HG02610 (cell line): ENCODE measurements at regions not wholly inside any gene's neighbourhood (a gene's known extent, or its start where the extent isn't known, plus 50 kb on each side); places are given as distances from the start of the nearest gene placed in this dataset.

ENCODE experiments used
- ATAC-seq: cut with Tn5 transposase; IDR thresholded peaks from one replicate; pipeline ENCODE4 v1.9.1; 2021; ENCODE audit warnings: mild to moderate bottlenecking, moderate library complexity; ENCODE audit not compliant: unreplicated experiment

DNA sequence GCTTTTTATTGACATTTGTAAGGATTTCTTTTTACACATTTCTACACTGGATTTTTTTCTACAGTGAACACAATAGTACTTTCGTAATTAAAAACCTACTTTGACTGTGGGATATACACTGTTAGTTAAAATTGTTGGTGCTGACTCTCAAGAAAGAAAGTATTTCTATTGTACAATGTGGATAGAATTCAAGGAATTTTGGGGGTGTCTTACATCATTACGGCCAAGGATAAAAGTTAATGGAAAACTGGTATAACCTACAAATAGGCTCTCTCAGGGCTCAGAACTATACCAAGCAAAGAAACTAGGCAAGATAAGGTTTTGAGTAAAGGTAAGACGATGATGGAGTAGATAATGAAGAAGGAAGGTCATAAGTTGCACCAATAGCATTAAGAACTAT, 198.4 kb upstream of the PARD3B start:
- no peak for ATAC-seq

DNA sequence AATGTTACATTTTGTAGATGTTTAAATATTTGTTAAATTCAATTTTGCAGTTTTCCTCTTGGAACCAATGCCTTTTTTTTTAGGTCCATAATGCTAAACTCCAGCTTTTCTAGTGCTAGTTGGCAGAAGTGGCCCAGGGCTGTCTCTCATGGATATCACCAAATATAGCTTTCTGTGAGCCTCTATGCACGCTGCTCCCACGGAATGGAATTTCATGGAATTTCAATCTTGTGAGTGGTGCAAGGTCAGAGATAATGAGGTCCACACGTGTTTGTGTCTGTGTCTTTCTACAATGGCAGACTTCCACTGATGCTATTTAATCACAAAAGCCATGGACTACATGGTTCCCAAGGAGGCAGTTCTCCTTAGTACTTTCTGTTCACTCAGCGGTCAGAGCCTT, 191.5 kb upstream of the PARD3B start:
- ATAC-seq = no peak

DNA sequence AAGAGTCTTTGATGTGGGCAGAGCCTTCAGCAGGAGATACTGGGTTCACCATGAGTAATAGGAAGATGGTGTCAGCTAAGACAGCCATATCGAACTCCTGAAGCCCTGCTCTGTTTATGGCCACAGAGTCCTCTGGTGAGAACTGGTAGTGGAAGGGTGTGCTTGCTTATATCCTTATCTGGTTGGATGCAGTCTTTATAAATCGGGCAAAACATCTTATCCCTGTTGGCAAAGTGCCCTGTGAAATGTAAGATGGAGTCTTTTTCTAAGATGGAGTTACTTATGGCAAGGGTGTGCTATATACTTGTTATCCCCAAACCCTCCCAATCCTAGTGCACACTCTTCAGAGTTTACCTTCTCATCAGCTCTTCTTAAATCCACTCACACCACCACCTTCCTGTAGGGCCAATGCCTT, 190.8 kb upstream of the PARD3B start:
- no peak for ATAC-seq

DNA sequence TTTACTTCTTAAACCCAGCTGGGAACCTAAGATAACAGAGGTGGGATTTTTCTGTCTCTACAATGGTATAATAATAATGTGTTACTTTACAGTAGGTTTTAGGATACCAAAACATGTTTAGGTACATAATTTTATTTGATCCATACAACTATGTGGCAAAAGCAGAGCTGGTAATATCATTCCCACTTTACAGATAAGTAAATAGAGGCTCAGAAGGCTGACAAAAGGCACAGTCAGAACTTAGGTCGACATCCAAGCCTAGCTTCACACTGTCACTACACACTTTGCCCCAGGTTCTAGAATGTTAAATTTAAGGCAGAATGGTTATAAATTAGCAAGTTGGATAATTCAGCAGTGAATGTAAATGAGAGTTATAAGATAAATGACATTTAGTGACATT, 189.6 kb upstream of the PARD3B start:
- no peak for ATAC-seq

DNA sequence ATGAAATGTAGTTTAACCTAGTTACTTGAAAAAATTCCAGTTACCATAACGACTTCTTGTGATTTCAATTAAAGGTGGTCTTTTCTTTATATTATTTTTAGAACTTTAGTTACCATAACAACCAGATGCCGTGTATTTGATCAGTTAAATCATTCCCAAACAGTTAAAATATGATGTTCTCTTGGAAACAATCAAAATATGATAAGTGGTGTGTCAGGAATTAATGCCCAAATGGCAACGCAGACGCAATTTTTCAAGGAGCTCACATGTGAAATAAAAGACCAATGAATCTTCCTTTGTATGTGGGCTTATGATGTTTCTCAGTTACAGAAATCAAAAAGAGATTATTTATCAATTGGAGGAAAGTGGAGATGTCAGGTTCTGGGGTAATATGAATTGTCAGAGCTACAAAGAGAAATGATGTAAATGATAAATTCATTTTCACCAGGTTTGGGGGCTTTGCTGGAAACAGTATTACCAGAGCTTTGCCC, 189.1 kb upstream of the PARD3B start:
- no peak for ATAC-seq

DNA sequence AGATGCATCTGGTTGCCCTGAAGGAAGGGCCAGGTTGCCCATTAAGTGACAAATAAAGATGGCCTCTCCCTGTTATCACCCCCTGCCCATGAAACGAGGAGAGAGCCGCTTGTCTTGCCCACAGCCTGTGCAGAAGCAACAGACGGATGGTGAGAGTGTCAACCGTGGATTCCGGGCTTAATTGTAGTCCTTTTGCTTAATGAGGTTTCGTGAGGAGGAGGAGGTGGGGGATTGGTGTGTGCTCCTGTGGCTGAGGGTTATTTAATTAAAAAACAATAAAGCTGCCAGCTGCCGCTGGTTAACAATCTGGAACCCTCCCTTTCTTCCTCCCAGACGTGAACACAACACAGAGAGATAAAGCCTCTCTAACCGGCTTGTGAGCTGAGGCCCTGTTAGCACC, 188.0 kb upstream of the PARD3B start:
- no peak for ATAC-seq

DNA sequence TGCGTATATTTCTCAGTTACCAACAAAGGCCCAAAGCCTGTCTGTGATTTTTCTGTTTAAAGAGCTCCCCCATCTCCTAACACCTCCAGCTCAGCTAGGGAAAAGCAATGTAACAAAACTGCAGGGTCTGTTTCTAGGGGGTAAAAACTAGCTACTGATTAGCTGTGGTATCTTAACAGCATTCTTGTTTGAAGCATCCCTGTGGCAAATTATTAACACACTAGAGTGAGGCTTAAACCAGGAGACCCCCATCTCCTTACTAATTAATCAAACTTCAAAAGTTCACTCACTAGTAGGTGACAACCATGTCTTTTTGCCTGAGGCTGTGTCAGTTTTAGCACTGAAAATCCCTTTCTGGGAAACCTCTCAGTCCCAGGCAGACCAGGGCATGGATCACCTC, 186.2 kb upstream of the PARD3B start:
- no peak for ATAC-seq

DNA sequence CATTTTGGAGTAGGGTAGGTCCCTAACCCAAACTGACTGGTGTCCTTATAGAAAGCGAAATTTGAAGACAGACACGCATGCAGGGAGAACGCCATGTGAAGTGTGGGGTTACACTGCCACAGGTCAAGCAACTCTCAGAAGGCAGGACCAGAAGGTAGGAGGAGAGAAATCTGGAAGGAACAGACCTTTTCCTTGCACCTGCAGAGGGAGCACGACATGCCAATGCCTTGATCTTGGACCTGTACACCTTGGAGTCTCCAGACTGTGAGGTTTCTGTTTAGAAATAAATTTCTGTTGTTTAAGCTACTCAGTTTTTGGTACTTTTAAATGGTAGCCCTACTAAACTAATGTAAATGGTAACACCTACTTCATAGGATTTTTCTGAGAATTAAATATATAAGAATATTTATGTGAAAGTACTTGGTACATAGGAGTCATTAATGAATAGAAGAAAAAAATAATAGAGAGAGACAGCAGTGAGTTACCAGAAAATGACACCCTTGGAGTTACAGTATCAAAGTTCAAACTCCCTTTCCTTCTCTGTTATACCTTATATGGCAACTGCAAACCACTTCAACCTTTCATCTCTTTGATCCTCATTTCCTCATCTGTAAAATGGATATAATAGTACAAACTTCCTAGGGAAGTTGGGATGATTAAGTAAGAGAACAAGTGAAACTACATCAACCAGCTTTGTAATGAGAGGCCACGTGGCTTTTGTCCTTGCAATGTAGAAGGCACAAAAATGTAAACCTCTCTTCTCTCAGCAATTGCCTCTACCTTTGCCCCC, 184.9 kb upstream of the PARD3B start:
- ATAC-seq = no peak

DNA sequence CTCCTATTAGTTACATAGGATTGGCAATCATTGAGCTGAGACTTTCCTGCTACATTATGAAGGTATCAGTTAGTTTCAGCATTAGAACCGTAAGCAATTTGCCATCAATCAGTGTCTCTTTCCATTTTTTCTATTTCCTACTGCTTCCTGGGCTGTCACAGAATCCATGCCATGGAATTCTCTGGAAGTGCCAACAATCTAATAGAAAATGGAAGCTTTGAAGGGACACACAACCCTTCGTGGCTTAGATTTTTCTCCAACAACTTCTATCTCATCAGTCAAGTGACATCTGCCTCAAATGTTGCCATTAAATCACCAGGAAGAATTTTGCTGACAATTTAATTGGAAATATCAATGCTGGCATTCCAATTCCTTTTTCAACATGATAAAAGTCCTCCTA, 183.5 kb upstream of the PARD3B start:
- ATAC-seq = no peak

DNA sequence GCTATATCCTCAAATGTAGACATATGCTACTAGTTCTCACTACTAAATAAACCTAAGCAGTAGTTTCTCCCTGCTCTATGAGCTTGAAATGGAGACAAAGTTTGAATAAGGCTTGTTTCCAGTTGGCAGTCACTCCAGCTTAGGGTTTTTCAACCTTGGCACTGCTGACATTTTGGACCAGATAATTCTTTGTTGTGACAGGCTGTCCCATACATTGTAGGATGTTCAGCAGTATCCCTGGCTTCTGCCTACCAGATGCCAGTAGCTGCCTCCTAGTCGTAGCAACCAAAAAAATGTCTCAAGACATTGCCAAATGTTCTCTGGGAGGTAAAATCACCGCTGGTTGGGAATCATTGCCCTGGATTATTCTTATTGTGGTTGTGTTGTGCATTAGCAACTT, 182.7 kb upstream of the PARD3B start:
- ATAC-seq = no peak

DNA sequence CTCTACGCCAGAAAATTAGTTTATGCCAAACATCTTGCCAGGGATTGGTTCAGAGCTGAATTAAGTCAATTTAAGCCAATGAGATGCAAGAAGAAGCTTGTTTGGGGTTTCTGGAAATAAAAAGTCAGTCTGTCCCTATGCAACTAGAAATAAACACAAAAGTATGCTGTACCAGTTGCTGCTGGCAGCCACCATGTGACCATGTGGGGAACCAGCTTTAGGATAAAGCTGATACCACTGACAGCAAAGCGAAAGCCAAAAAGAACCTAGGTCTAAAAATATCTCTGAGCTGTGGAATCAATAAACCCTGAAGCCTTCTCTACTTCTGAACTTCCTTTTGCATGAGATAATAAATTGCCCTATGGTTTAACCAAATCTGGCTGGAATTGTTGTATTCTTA, 181.8 kb upstream of the PARD3B start:
- no peak for ATAC-seq

DNA sequence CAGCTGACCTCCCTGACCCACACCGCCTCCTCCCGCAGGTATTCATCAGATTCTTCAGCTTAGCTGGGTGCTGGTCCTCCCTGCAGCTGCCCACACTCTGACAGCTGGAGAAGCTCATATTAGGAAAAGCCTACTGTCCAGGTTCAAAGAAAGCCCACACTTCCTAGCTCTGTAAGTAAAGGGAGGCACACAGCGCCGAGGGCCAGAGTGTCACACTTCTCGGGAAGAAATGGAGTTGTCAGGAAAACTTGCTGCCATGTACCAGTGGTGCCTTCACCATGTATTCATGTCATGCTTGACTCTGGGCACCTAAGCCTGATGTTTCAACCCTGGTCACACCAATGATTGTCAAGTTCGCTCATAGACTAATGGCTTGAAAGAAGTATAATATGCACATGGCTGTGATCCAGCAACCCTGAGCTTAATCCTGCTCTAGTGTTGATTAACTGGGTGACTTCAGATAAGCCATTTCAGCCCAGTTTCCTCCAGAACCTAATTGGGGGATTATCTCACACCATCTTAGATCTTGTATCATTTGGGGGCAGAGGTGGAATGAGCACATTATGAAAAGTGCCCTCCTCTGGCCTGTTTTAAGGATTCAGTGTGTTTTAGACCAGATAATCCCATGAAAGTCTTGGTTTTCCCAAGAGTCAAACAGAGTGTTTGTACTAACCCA, 180.3 kb upstream of the PARD3B start:
- ATAC-seq = no peak

DNA sequence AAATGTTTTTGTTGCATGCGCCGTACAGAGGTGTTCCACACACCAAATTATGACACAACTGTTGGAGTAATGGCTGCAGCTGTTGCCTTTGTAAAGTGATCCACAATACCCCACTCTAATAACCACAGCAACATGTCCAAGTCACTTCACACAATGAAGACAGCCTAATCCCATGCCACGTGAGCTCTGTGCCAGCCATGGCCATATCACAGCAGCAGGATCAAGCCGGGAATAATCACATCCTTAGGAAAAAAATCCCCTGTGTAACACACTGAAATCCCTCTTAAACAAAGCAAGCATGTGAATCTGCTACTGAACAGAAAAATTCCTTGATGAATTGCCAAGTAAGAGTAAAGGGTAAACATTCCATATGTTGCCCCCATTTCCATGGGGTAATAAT, 179.5 kb upstream of the PARD3B start:
- ATAC-seq = no peak

DNA sequence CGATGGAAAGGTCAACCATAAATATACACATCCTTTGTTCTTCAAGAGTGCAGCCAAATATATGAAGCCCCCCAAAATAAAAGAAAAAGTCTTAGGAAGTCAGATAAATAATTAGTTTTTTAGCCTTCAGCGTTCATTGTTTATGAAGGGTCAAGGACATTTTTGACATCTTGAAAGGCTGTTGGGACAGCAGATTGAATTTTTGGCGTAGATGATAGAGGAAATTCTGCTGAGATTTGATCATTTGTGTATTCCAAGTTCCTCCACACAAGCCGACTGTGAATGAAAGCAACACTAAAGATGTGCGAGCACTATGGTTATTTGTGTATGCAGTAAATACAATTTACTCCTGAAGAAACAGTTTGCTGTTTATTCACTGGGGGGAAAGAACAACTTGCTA, 177.8 kb upstream of the PARD3B start:
- ATAC-seq = no peak

DNA sequence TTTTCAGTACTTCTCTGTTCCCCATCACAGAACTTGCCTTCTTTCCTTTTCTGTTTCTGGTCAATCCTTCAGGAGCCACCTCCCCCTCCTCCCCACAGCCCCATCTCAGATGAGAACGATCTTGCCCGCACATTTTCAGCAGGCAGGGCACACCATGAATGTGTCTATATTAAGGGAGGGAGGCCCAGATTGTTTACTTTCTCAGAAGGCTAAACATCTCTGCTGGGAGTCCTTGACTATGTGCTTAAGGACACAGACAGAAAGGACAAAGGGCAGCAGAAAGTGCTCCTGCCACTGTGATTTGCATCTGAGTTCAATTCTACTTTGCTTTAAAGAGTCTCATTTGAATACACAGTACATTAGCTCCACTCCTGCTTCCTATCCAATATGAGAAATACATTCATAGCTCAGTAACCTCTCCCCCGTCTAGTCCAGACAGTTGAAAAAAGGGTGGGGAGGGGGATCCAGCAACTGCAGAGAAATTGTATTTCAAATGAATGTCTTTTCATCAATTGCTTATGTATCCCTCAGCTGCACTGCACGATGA, 175.0 kb upstream of the PARD3B start:
- no peak for ATAC-seq

DNA sequence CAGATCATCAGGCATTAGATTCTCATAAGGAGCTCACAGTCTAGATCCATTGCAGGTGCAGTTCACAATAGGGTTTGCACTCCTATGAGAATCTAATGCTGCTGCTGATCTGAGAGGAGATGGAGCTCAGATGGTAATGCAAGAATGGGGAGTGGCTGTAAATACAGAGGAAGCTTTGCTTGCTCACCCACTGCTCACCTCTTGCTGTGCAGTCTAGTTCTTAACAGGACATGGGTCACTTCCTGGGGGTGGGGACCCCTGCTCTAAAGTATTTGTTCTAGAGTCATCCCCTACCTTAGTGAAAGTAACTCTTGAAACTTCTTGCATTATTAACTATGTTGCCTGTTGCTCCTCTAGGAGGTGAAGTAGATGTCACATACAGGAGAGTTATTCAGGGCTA, 171.3 kb upstream of the PARD3B start:
- no peak for ATAC-seq

DNA sequence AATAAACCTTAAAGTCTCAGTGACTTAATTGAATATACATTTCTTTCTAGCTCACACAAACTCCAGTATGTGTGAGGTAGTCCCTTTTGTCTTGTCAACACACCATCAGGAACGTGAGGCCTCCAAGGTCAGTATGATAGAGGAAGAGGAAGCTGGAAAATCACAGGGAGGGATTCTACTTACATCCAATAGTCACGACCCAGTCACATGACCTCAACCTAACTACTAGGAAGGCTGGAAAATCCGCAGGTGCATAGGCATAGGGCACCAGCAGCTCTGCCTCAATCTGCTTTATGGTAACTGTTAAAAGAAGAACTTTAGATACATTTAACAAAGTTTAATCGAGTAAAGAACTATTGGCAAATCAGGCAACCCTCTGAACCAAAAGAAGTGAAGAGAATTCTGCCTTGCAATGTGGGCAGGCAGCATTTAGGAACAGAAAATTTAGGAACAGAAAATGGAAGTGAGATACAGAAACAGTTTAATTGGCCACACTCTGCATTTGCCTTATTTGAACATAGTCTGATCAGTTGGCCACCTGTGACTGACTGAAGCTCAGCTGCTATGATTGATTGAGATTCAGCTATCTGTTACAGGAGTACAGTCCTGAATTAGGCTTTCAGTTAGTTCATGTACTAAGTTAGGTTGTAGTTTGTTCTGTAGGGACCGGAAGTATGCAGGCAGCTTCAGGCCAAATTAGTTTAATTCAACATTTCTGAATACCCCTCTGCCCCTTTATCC, 165.0 kb upstream of the PARD3B start:
- no peak for ATAC-seq

DNA sequence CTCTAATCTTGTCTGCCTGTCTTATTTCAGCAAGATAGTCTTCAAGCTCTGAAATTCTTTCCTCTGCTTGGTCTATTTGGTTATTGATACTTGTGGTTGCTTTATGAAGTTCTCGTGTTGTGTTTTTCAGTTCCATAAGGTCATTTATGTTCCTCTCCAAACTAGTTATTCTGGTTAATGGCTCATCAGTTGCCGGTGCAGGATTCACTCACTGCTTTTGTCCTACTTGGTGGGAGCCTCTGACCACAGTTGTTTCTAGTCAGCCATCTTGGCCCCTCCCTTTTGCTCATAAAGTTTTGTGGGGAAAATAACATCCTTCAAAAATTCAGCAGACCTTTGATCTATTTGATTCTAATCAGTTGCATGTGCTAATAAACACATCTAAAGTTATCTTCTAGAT, 158.6 kb upstream of the PARD3B start:
- no peak for ATAC-seq

DNA sequence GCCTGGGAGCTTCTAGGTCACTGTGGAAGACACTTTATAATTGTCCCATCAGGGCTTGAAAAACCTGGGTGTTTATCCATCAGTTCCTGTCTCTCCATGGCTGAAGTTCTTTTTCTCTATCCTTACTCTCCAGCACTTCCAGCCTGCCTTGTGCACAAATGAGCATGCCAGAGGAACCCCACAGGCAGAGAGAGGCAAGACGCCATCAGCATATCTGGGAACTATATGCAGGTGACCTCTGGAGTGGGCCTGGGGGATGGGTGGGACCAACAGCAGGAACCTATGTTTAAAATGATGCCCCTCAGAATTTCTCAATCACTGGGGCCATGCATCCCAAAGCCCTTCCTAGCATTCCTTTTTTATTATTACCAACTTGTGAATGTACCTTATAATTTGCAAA, 156.2 kb upstream of the PARD3B start:
- no peak for ATAC-seq

DNA sequence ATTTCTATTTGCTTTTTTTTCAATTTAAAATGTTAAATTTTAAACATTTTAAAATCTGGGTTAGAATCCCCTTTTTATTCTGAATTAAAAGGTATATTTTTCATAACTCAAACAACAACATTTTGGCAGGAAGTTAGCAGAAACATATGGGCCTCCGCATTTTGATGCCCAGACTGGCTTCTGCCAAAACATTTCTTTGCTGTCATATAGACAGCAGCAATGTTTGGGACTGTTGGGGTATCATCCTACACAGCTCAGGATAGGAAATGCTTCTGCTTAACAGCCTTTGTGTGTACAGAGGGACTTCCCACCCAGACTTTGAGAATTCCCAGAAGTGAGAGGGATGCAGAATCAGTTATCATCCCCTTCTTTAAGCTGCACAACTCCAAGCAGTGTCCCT, 155.4 kb upstream of the PARD3B start:
- no peak for ATAC-seq

DNA sequence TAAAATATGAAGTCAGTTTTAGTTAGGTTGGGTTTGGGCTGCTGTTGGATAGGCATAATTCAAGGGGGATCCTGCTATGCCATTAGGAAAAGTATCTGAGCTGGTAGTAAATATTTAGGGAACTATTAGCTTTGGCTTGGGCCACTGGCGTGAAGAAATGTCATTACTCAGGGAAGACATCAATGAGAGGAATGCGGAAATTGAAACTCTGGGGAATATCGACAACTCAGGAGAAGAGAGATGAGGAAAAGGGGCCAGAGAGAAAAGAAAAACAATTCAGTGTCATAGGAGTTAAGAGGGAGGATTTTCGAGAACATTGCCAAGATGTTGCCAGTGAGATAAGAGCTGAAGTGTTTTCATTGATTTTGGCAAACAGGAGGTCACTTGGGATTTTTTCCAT, 149.7 kb upstream of the PARD3B start:
- no peak for ATAC-seq

DNA sequence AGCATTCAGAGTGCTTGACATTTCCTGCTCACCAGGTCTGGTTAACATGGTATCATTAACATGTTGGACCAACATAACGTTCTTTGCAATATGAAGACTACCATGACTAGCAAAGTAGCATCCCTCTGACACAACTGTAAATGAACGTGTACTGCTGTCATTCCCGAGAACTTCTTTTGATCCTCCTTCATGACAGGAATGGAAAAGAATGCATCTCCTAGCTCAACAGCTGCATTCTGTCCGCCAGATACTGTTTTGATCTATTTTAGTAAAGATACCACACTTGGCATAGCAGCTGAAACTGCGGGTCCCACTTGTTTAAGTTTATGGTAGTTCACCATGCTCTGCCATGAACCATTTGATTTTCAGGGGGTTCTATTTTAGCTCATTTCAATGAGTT, 144.2 kb upstream of the PARD3B start:
- ATAC-seq = no peak
